NCI-H2081 (cell line): ENCODE measurements at regions not wholly inside any gene's neighbourhood (a gene's known extent, or its start where the extent isn't known, plus 50 kb on each side); places are given as distances from the start of the nearest gene placed in this dataset.

Experiments
- DNase-seq, 2 experiments: peaks; one replicate each; lab custom pipeline; 2025; lab: John Stamatoyannopoulos, UW

DNA sequence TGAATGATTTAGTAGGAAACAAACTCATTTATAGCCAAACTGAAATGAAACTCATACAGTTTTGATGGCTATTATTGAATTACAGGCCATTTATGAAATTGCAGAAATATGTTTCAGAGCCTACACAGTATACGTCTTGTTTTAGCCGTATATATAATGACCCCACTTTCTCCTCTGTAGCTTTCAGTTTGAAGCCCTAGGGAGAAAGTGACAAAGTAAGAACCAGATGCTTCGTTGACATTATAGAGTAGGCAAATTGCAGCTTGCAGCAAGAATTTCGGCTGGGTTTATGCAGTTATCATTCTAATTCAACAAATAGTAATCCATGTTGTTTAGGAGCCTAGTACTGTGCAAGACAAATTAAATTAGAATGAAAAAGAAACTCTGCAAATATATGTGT is 836.3 kb upstream of the ADGRL4 start:
- no peak for DNase-seq

DNA sequence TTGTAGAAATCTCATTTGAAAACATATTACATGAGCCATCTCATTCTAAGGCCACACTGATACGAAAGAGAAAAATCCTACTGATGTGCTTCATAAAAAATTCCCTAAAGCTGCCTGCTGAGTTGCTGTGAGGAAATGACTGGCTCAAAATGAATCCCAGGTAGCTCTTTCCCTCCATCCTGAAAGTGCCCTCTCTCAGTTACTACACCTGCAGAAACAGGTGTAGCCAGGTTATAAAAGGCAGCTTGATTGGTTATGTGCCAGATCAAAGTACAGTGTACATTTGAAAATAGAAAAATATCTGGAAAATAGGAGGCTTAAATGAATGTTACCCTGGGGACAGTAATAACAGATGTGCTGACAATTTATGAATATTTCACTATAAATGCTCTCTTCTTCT is 833.4 kb upstream of the ADGRL4 start:
- DNase-seq = no peak

DNA sequence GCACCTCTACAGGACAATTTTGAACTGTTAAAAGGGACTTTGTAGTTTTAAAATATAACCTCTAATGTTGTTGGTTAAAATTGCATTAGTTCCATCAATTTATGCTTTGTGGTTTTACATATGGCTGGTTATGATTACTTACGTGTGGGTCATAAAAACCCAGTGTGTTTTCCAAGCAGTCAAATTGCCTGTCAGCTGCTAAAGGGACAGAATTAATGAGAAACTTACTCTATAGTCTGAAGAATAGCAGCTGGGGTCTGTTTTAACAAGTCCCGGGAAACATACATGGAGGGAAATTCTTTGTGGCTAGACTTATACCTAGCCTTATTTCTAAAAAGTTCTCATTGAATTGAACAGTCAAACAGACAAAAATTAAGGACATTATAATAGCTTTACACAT is 820.9 kb upstream of the ADGRL4 start:
- DNase-seq = no peak

DNA sequence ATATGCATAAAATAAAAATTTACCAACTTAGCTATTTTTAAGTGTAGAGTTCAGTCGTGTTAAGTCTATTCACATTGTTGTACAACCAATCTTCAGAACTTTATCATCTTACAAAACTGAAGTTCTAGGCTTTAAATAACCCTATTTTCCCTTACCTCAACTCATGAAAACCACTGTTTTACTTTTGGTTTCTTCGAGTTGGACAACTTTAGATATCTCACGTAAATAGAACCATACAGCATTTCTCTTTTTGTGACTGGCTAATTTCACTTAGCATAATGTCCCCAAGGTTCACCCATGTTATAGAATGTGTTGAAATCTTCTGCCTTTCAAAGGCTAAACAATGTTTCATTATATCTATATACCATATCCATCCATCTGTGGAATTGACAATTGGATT is 819.0 kb upstream of the ADGRL4 start:
- no peak for DNase-seq

DNA sequence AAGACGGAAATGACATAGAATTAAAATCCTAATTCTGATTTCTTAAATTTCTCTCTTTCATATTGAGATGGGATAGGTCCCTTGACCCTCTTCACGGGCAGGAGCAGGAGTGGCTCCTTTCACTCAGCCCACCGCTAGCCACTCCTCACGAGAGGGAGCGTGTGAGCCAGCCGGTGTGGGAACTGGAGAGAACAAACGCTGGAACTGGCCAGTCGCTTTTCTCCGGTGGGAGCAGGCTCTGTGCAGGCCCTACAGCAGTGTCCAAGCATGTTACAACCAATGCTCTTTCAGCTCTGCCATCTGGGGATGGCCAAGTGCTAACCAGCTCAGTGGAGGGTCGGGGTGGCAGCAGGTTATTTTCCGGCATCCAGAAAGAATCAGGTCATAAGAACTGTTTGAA is 815.5 kb upstream of the ADGRL4 start:
- no peak for DNase-seq

DNA sequence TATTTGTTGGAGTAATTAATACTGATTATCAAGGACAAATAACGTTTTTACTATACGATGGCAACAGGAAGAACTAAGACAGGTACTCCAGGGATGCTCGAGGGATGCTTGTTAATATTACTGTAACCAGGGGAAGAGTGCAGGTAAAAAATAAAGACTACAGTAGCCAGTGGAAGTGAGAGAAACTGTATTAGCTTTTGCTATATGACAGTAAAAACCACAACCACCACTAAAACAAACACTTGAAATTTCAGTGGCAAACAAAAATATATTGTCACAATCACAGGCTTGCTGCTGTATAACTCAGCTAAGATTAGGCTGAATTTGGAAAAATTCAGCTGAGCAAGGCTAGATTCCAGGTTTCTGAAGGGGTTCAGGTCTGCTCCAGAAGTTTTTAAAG is 812.6 kb upstream of the ADGRL4 start:
- DNase-seq = no peak

DNA sequence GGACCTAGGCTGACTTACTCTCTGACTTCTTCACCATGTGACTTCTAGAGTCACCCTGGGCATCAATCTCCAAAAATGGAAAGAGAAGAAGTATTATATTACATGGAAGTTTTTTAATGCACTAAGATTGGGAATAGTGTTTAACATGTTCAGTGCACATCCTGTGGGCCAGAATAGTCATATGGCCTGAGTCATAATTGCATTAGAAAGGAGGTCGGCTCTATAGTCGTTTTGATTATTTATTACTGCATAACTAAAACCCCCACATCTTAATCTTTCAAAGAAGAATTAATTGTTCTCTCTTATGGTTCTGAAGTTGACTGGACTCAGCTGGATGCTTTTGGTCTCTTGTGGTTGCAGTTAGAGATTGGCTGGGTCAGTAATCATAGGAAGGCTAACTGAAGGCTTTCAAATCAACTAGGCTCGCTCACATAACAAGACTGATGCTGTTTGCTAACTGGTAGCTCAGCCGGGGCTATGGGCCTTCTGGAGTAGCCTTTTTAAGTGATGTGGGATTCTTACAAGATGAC is 810.6 kb upstream of the ADGRL4 start:
- no peak for DNase-seq

DNA sequence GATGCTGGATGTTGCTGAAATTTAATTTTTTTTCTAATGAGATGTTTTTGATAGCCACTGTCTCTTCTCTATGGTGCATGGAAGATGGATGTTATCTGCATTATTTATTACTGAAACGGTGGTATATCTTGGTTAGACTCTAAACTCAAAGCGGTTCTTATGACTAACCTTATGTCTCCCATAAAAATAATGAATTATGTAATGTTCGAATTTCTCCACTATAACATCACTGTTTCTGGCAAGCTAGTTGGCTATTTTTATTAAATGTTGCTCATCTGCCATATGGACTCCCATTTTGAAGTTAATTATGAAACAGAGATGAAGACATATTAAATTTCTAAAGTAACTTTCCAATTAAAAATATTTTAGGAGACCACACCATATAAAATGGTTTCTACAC is 808.6 kb upstream of the ADGRL4 start:
- no peak for DNase-seq

DNA sequence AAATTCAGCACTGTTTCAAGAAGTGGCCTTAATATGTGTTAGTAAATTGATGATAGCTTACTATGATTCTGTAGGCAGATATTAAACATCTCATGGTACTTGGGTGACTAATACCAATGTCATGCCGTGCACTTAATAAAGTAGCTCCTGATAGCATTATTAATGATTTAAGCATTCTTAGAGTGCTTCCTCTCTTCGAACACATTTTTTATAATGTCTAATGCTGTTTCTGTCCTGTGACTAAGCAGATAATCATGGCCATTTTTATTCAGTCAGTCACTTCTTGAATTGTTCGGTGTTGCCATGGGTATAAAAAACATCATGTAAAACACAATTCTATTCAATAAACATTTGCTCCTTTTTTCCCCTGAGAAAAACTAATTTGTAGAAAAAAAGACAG is 804.6 kb upstream of the ADGRL4 start:
- DNase-seq = no peak

DNA sequence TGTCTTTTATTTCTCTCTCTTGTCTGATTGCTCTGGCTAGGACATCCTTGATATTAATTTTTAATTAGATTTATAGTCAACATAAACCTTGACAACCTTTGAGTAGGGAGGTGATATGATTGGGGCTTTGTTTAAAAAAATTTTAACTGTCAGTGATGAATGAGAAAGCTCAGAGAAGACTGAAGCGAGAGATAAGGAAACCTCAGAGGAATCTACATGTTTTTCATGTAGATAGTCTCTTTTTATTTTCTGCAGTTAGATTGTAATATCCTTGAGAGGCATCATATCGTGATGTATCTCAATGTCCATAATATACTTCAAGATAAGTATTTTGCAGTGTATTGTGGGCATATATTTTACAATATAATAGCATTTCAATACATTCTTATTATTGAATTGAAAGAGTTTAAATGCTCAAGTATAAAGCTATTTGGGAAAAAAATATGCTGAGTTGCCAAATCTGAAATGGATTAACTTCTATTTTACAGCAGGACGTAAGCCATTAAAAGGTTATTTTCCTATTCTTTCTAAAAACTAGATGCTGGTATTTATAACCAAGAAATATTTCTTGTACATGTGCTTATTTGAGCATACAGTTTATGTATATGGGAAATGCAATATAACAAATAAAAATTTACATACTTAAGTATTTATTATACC is 802.4 kb upstream of the ADGRL4 start:
- no peak for DNase-seq

DNA sequence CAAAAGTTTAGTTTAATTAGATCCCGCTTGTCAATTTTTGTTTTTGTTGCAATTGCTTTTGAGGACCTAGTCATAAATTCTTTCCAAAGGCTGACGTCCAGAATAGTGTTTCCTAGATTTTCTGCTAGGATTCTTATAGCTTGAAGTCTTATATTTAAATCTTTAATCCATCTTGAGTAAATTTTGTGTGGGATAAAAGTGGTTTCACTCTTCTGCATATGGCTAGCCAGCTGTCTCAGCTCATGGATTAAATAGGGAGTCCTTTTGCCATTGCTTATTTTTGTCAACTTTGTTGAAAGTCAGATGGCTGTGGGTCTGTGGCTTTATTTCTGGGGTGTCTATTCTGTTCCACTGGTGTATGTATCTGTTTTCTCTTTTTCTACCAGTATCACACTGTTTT is 801.3 kb upstream of the ADGRL4 start:
- DNase-seq = no peak

DNA sequence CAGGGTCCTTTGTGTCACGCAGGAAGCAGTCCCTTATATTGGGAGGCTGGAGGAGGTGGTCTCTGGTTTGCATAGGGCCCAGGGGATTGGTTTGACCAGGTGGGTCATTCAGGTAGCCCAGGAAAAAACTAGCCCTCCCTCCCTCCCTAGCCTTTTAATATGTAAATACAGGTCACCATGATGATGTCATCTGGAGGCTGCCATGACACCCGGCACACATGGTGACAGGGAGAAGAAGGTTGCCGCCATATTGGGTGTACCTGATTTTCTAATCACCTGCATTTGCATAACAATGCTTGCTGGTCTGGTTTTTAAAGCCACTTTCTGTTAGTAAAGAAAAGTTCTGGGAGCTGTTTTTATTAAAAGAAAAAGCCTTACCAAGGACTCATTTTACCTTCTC is 791.0 kb upstream of the ADGRL4 start:
- no peak for DNase-seq

DNA sequence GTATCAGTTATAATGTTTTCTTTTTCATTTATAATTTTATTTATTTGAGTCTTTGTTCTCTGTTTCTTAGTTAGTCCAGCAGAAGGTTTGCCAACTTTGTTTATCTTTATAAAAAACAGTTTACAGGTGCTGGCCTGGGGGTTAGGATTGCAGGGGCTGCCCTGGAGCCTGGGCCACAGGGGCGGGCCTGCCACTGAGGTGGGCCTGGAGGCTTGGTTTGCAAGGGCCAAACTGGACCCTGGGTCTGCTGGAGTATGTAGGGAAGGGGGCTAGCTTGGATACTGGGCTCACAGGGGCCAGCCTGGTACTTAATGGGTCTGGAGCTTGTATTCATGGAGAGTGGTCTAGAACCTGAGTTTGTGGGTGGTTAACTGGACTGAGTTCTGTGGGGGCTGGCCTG is 789.9 kb upstream of the ADGRL4 start:
- no peak for DNase-seq

DNA sequence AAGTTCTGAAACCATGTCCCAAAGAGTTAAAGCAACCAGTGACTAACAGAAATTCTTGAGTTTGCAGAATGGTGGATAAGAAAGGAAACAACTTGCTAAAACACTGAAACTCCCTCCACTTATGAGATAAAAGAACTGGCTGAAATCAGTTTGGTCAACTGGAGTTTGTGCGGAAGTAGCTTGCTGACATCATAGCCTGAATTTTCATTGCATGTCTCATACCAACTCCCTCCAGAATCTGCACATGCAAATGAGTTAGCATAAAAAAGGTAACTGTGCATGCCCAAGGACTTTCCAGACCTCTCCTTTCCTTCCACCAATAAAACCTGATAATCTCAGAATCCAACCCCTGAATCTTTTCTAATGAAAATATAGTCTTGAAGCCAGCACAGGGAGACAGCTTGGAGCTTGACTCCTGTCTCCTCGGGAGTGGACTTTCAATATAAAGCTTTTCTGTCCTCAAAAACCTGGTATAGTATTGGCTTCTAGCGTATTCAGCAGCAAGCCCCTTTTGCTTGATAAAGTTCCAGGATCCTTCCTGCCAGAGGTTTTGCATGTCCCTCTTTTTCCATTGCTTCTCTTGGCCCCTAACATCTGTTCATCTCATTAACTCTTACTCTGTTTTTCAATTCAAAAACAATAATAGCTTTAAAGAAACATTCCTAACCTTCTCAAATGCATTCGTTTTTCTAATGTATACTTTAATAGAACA is 785.8 kb upstream of the ADGRL4 start:
- no peak for DNase-seq

DNA sequence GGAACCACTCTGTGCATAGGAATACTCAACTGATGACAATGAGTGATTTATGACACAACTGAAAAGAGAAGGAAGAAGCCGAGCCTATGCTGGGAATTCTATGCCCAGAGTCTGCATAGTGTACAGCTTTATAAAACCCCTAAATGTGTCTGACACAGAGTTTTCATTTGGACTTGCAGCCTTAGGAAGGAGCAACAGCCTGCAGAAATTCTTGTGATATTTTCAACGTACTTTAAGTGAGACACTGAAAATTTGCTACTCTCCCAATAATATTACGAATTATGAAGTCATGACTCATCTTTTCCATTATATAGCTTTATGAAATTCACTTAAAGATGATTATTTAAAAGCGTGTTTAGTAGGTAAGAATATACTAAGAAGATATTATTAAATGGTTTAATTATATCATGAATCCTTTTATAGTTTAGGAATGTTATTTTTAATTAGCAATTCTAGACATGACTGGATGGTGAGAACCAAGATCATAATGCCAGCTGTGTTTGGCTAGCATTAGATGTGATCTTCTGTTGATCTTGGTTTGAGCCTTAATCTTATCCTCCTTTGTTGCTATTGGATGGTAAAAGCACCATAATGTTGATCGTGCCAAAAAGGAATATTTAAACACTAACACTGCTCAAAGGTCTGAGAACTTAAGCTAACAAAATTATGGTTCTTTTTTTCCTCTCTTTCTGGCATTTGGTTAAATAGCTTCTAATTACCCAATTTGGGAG is 785.1 kb upstream of the ADGRL4 start:
- no peak for DNase-seq

DNA sequence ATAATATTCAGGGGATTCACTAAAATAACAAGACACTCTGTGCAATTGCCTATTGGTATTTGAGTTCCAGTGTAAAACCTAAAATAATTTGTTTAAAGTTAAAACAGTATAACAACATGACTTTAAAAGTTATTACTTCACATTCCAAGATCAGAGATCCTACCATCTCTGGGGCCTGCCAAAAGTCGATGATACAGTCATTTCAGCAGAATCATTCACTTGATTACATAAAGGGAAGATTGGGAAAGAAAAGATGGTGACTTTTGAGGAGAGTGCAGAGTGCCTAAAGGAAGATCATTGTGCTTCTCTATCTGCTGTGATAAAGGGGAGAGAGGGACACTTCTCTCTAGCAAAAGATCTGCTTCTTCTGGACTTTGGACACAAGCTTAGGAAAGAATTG is 784.4 kb upstream of the ADGRL4 start:
- no peak for DNase-seq

DNA sequence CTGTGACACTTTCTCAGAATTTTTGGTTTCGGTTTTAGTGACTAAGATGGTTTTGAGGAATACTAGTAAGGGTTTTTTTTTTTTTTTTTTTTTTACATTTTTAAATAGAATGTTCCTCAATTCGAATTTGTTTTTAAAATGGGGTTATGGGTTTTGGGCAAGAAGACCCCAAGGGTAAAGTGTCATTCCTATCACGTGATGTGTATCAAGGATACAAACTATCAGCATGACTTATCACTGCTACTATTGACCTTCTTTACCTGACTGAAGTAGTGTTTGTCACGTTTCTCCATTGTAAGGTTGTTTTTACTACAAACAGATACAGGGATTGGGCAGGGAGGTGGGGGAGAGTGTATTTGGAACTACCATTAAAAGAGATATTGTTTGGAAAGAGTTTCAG is 781.1 kb upstream of the ADGRL4 start:
- DNase-seq = no peak

DNA sequence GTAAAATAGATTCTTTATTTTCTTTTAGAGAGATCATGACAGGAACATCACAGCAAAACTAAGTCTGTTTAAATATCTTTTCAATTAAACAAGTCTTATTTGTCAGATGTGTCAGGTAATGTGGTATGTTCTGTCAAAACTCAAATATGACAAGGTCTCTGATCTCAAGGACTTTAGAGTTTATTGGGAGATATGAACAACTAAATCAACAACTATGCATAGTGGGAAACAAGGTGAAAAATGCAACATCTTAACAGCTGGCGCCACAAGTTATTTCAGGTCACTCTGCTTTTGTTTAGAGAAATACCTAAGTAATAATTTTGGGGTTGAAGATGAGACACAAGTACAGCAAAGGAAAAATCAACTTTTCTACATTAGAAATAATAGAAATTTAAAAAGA is 779.4 kb upstream of the ADGRL4 start:
- no peak for DNase-seq

DNA sequence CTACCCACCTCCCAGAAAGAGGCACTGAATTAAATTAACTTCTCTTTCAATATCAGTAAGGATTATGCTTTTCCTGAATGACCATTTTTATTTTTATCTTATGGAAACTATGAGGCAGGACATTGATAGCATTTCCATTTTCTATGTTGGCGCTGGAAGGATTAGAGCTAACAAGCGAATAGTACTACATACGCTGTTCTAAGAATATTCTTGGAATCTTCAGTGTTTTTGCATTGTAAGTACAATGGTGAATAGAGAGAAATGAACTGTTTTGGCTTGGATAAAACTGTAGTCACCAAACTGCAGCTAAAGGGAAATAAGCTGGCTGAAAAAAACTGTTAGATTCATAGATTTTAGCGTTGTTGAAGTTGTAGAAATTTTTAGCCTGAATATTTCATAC is 779.0 kb upstream of the ADGRL4 start:
- DNase-seq = no peak

DNA sequence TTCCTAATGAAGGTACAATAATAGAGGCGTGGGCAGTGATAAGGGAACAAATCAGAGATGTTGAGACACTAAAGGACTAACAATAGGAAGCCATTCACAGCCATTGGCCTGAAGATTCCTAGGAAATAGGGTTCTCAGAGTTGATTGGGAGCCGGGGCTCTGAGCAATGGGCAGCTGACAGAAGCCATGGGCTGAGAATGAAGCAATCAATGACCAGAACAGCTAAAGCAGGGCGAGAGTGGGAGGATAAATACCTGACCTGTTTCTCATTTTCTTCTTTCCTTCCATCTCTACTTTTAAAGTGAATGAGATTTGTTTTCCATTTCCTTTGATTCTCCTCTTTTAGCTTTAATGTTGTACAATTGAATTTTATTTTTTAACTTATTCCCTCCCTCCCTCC is 774.7 kb upstream of the ADGRL4 start:
- DNase-seq = no peak

DNA sequence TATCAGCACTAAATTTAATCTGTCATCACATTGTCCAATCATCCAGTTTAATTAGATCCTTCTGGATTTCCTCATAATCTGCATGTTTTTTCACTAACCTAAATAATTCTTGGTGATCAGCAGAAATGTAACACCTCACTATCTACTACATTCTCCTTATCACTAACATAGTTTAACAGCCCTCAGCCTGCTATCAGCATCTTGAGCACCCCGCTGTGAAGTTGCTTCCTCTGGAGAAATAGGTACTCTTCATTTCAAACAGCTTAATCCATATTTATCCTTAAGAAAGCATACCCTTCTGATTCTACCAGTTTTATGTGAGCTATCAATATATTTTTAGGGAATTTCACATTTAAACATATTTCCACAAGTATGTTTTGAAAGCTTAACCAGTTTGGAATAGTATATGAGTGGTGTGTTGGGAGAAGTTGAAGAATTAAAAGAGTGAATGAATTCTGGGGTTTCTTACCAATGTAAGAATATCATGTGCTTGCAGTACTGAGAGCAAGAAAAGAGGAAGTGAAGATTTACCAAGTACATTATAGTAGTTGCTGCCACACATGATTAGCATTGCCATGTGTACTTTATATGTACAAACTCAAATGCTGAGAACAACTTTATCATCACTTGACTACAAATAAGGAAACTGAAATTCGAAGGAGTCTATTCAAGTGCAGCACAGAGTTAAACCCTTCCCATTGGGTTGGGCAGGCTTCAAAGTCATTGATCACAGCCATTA is 771.1 kb upstream of the ADGRL4 start:
- no peak for DNase-seq

DNA sequence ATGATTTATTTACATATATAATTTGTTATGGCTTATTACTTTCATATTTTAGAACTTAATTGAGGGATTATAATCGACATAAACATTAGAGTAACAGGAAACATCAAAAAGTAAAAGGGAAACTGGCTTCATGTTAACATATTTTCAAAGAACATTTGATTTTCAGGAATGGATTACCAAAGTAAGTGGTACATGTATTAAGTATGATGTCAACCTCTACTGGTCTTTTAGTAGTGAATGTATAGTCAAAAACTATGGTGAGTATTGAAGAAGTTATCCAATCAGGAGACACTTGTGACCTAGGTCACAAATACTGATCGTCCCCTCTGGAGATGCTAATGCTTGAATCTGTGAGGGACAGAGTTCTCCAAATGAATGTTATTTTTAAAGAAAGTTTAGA is 768.9 kb upstream of the ADGRL4 start:
- DNase-seq = no peak

DNA sequence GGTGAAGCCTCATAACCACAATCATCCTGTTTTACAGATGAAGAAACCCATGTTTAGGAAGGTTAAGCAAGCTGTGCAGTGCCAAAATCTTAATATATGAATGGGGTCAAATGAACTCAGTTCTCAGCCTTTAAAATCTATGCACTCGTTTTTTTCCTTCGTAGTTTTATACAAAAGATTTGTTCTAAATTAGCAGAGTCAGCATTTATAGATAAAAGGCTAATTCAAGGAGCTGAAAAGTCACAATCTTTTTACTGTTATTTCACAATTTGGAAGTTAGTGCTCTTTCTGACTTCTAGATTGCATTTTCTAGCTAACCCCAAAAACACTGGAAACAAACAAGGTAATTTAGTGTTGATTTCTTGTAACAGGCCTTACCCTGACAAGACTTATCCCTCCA is 766.9 kb upstream of the ADGRL4 start:
- DNase-seq = no peak
